GM23338 (cell line): ENCODE measurements at regions not wholly inside any gene's neighbourhood (a gene's known extent, or its start where the extent isn't known, plus 50 kb on each side); places are given as distances from the start of the nearest gene placed in this dataset.

Experiments used
- ATAC-seq: fragments of 200-7000 bp; cut with Tn5 transposase; 3 replicates; pipeline ENCODE4 v1.9.1; 2020
- DNase-seq: peaks from one replicate; pipeline ENCODE4 v3.0.0-alpha.2; 2015; ENCODE audit warnings: low spot score
- H2AFZ ChIP-seq: fragments of 200-600 bp; sonication (generic); 2 replicates; pipeline ENCODE4 v1.8.0; 2016; ENCODE audit warnings: antibody characterized with exemption, mild to moderate bottlenecking, moderate library complexity
- H3F3A ChIP-seq: fragments of 200-600 bp; sonication (generic); replicated peaks from 2 replicates; pipeline ENCODE4 v1.8.0; 2017; ENCODE audit warnings: antibody characterized with exemption, mixed run types, low read depth
- H3K27ac ChIP-seq: fragments of 200-600 bp; sonication (generic); 2 replicates; pipeline ENCODE4 v1.6.1; 2016; ENCODE audit warnings: low read depth
- H3K27me3 ChIP-seq: fragments of 200-600 bp; sonication (generic); 2 replicates; pipeline ENCODE4 v1.8.0; 2016; ENCODE audit warnings: mild to moderate bottlenecking, mixed run types, moderate library complexity; ENCODE audit not compliant: insufficient read depth
- H3K36me3 ChIP-seq: fragments of 200-600 bp; sonication (generic); 2 replicates; pipeline ENCODE4 v1.8.0; 2016; ENCODE audit warnings: mild to moderate bottlenecking; ENCODE audit not compliant: insufficient read depth
- H3K4me1 ChIP-seq: fragments of 200-600 bp; sonication (generic); 2 replicates; pipeline ENCODE4 v1.8.0; 2016; ENCODE audit warnings: mild to moderate bottlenecking, moderate library complexity; ENCODE audit not compliant: insufficient read depth
- H3K4me2 ChIP-seq: fragments of 200-600 bp; sonication (generic); 2 replicates; pipeline ENCODE4 v1.7.1; 2017; ENCODE audit warnings: mixed run types
- H3K4me3 ChIP-seq: fragments of 200-600 bp; sonication (generic); 2 replicates; pipeline ENCODE4 v1.6.1; 2016; ENCODE audit warnings: mixed run types
- H3K79me2 ChIP-seq: fragments of 200-600 bp; sonication (generic); replicated peaks from 2 replicates; pipeline ENCODE4 v1.8.0; 2017; ENCODE audit warnings: mild to moderate bottlenecking; ENCODE audit not compliant: insufficient read depth
- H3K9me2 ChIP-seq: fragments of 200-600 bp; sonication (generic); 2 replicates; pipeline ENCODE4 v1.8.0; 2017; ENCODE audit not compliant: insufficient read depth
- H4K20me1 ChIP-seq: fragments of 200-600 bp; sonication (generic); replicated peaks from 2 replicates; pipeline ENCODE4 v1.8.0; 2017; ENCODE audit warnings: mild to moderate bottlenecking; ENCODE audit not compliant: insufficient read depth
- H3K27ac Mint-ChIP-seq: 2 replicates; pipeline ENCODE4 v1.8.0; 2020; ENCODE audit warnings: inconsistent platforms, mild to moderate bottlenecking, moderate library complexity, mixed read lengths
- H3K27me3 Mint-ChIP-seq: 3 replicates; pipeline ENCODE4 v1.8.0; 2022; ENCODE audit warnings: low read depth, mild to moderate bottlenecking, moderate library complexity, mixed read lengths, inconsistent platforms; ENCODE audit not compliant: insufficient read depth, poor library complexity
- H3K36me3 Mint-ChIP-seq: 3 replicates; pipeline ENCODE4 v1.8.0; 2021; ENCODE audit warnings: low read depth, mild to moderate bottlenecking, inconsistent platforms, moderate library complexity, mixed read lengths
- H3K4me1 Mint-ChIP-seq: 3 replicates; pipeline ENCODE4 v1.8.0; 2020; ENCODE audit warnings: mild to moderate bottlenecking, inconsistent platforms, mixed read lengths
- H3K4me3 Mint-ChIP-seq: 3 replicates; pipeline ENCODE4 v1.8.0; 2021; ENCODE audit warnings: moderate library complexity, mild to moderate bottlenecking, inconsistent platforms, mixed read lengths
- H3K9me3 Mint-ChIP-seq: 3 replicates; pipeline ENCODE4 v1.8.0; 2020; ENCODE audit warnings: moderate library complexity, mild to moderate bottlenecking, inconsistent platforms, mixed read lengths
- EZH2 ChIP-seq: fragments of 200-600 bp; sonication (generic); IDR thresholded peaks from one replicate; pipeline ENCODE4 v1.8.0; 2017; ENCODE audit warnings: antibody characterized with exemption, mild to moderate bottlenecking, low read depth; ENCODE audit not compliant: unreplicated experiment
- JUNB ChIP-seq: IDR thresholded peaks from one replicate; pipeline ENCODE4 v1.6.1; 2016; ENCODE audit warnings: antibody characterized with exemption; ENCODE audit not compliant: unreplicated experiment
- NANOG ChIP-seq: IDR thresholded peaks from 2 replicates; pipeline ENCODE4 v1.6.1; 2016; ENCODE audit warnings: antibody characterized with exemption, borderline replicate concordance
- POLR2AphosphoS5 ChIP-seq: IDR thresholded peaks from 2 replicates; pipeline ENCODE4 v1.6.1; 2016; ENCODE audit warnings: antibody characterized with exemption, low read depth
- ZNF114 ChIP-seq: fragments of 250-450 bp; sonication (Bioruptor Pico); IDR thresholded peaks from 2 replicates; pipeline ENCODE4 v1.5.0; 2020; ENCODE audit warnings: mild to moderate bottlenecking, moderate library complexity
- ZNF331 ChIP-seq: fragments of 250-450 bp; sonication (Bioruptor Pico); IDR thresholded peaks from 2 replicates; pipeline ENCODE4 v1.5.0; 2020; ENCODE audit warnings: low read depth, mild to moderate bottlenecking, moderate library complexity
- TF ChIP-seq, protein P1 (sequence below): fragments of 250-450 bp; sonication (Bioruptor Pico); IDR thresholded peaks from 2 replicates; pipeline ENCODE4 v1.5.0; 2020; ENCODE audit warnings: mild to moderate bottlenecking, moderate library complexity
- TF ChIP-seq, protein P2 (sequence below): IDR thresholded peaks from one replicate; pipeline ENCODE4 v1.6.1; 2018; ENCODE audit warnings: antibody characterized with exemption; ENCODE audit not compliant: unreplicated experiment

- TF ChIP-seq, protein P1, sequence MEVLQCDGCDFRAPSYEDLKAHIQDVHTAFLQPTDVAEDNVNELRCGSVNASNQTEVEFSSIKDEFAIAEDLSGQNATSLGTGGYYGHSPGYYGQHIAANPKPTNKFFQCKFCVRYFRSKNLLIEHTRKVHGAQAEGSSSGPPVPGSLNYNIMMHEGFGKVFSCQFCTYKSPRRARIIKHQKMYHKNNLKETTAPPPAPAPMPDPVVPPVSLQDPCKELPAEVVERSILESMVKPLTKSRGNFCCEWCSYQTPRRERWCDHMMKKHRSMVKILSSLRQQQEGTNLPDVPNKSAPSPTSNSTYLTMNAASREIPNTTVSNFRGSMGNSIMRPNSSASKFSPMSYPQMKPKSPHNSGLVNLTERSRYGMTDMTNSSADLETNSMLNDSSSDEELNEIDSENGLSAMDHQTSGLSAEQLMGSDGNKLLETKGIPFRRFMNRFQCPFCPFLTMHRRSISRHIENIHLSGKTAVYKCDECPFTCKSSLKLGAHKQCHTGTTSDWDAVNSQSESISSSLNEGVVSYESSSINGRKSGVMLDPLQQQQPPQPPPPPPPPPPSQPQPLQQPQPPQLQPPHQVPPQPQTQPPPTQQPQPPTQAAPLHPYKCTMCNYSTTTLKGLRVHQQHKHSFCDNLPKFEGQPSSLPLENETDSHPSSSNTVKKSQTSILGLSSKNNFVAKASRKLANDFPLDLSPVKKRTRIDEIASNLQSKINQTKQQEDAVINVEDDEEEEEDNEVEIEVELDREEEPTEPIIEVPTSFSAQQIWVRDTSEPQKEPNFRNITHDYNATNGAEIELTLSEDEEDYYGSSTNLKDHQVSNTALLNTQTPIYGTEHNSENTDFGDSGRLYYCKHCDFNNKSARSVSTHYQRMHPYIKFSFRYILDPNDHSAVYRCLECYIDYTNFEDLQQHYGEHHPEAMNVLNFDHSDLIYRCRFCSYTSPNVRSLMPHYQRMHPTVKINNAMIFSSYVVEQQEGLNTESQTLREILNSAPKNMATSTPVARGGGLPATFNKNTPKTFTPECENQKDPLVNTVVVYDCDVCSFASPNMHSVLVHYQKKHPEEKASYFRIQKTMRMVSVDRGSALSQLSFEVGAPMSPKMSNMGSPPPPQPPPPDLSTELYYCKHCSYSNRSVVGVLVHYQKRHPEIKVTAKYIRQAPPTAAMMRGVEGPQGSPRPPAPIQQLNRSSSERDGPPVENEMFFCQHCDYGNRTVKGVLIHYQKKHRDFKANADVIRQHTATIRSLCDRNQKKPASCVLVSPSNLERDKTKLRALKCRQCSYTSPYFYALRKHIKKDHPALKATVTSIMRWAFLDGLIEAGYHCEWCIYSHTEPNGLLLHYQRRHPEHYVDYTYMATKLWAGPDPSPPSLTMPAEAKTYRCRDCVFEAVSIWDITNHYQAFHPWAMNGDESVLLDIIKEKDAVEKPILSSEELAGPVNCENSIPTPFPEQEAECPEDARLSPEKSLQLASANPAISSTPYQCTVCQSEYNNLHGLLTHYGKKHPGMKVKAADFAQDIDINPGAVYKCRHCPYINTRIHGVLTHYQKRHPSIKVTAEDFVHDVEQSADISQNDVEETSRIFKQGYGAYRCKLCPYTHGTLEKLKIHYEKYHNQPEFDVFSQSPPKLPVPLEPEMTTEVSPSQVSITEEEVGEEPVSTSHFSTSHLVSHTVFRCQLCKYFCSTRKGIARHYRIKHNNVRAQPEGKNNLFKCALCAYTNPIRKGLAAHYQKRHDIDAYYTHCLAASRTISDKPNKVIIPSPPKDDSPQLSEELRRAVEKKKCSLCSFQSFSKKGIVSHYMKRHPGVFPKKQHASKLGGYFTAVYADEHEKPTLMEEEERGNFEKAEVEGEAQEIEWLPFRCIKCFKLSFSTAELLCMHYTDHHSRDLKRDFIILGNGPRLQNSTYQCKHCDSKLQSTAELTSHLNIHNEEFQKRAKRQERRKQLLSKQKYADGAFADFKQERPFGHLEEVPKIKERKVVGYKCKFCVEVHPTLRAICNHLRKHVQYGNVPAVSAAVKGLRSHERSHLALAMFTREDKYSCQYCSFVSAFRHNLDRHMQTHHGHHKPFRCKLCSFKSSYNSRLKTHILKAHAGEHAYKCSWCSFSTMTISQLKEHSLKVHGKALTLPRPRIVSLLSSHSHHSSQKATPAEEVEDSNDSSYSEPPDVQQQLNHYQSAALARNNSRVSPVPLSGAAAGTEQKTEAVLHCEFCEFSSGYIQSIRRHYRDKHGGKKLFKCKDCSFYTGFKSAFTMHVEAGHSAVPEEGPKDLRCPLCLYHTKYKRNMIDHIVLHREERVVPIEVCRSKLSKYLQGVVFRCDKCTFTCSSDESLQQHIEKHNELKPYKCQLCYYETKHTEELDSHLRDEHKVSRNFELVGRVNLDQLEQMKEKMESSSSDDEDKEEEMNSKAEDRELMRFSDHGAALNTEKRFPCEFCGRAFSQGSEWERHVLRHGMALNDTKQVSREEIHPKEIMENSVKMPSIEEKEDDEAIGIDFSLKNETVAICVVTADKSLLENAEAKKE (CRISPR knock-in tag): no peak
- no peak for TF ChIP-seq JUNB
- no peak for TF ChIP-seq NANOG
- TF ChIP-seq EZH2: no peak
Measured at GRCh38 chr5:8288334-8288733, 419.4 kb downstream of the MTRR start (continued).

GRCh38 chr5:8288897-8289516 is 420.1 kb downstream of the MTRR start:
- DNase-seq (no peak), ATAC-seq (peak; percentile 31; the same call in 1 of the 3 replicates)
- Mint-ChIP-seq H3K4me3 (no peak overlapping the region), H3K9me3 (no peaks in the 10 kb centered on the region), H3K27ac (no peak overlapping the region), H3K36me3 (no peaks in the 10 kb centered on the region), H3K27me3 (no peaks in the 10 kb centered on the region), H3K4me1 (no peaks in the 10 kb centered on the region)
- no peak overlapping the region for H3K27ac ChIP-seq
- H4K20me1 ChIP-seq: no peaks in the 10 kb centered on the region
- TF ChIP-seq, protein P2, sequence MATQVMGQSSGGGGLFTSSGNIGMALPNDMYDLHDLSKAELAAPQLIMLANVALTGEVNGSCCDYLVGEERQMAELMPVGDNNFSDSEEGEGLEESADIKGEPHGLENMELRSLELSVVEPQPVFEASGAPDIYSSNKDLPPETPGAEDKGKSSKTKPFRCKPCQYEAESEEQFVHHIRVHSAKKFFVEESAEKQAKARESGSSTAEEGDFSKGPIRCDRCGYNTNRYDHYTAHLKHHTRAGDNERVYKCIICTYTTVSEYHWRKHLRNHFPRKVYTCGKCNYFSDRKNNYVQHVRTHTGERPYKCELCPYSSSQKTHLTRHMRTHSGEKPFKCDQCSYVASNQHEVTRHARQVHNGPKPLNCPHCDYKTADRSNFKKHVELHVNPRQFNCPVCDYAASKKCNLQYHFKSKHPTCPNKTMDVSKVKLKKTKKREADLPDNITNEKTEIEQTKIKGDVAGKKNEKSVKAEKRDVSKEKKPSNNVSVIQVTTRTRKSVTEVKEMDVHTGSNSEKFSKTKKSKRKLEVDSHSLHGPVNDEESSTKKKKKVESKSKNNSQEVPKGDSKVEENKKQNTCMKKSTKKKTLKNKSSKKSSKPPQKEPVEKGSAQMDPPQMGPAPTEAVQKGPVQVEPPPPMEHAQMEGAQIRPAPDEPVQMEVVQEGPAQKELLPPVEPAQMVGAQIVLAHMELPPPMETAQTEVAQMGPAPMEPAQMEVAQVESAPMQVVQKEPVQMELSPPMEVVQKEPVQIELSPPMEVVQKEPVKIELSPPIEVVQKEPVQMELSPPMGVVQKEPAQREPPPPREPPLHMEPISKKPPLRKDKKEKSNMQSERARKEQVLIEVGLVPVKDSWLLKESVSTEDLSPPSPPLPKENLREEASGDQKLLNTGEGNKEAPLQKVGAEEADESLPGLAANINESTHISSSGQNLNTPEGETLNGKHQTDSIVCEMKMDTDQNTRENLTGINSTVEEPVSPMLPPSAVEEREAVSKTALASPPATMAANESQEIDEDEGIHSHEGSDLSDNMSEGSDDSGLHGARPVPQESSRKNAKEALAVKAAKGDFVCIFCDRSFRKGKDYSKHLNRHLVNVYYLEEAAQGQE: no peak
- TF ChIP-seq POLR2AphosphoS5 (no peak), ZNF331 (CRISPR knock-in tag) (no peak), ZNF114 (no peak), EZH2 (no peak)
- no peaks in the 10 kb centered on the region for H3K9me2 ChIP-seq
- no peak overlapping the region for H3K4me2 ChIP-seq
- H3K79me2 ChIP-seq: no peaks in the 10 kb centered on the region
- no peaks in the 10 kb centered on the region for H3K27me3 ChIP-seq
- no peaks in the 10 kb centered on the region for H3K36me3 ChIP-seq
- no peak overlapping the region for H2AFZ ChIP-seq
- no peaks in the 10 kb centered on the region for H3K4me1 ChIP-seq
- H3K4me3 ChIP-seq: no peak overlapping the region
- no peaks in the 10 kb centered on the region for H3F3A ChIP-seq
